Stimulated activated naive CD8-positive, alpha-beta T cell treated with anti-CD3 and anti-CD28 coated beads, Interleukin-15, amount 100 ng/mL, for 72 hours (primary cell): ENCODE measurements at regions not wholly inside any gene's neighbourhood (a gene's known extent, or its start where the extent isn't known, plus 50 kb on each side); places are given as distances from the start of the nearest gene placed in this dataset.
A peak's percentile ranks its signal among the peaks of the same experiment; 100 is the strongest.

Experiments
- ATAC-seq: fragments of 150-1000 bp; cut with Tn5 transposase; 2 replicates; pipeline ENCODE4 v1.10.0; 2021; ENCODE audit warnings: mild to moderate bottlenecking, moderate library complexity
- DNase-seq, 2 donors: peaks; one replicate each; pipeline ENCODE4 v3.0.0; 2021 to 2022
- H3K27ac Mint-ChIP-seq, 2 donors: one replicate each; pipeline ENCODE4 v1.8.0; 2022; ENCODE audit warnings: mild to moderate bottlenecking in 2 of 2, mixed read lengths in 2 of 2, moderate library complexity in 2 of 2
- H3K27me3 Mint-ChIP-seq: one replicate; pipeline ENCODE4 v1.8.0; 2022; ENCODE audit warnings: mixed read lengths
- H3K4me1 Mint-ChIP-seq: one replicate; pipeline ENCODE4 v1.8.0; 2022; ENCODE audit warnings: mild to moderate bottlenecking, mixed read lengths
- H3K4me3 Mint-ChIP-seq, 2 donors: one replicate each; pipeline ENCODE4 v1.8.0; 2022; ENCODE audit warnings: mild to moderate bottlenecking in 2 of 2, mixed read lengths in 2 of 2, moderate library complexity in 1 of 2
- H3K9me3 Mint-ChIP-seq, 2 donors: one replicate each; pipeline ENCODE4 v1.8.0; 2022; ENCODE audit warnings: mixed read lengths in 2 of 2

GRCh38 chr7:132685277-132685676, 109.0 kb upstream of the PLXNA4 start:
- no peak for ATAC-seq
- Mint-ChIP-seq H3K4me1 (no peaks in the 10 kb centered on the region), H3K27ac (peak overlapping the region in 1 of 2 donors; percentile 23), H3K9me3 (peaks cover 0 to 3% of the 10 kb centered on the region in 2 donors), H3K27me3 (no peaks in the 10 kb centered on the region), H3K4me3 (no peak overlapping the region)
- no peak for DNase-seq

GRCh38 chr7:132683896-132684690, 107.8 kb upstream of the PLXNA4 start:
- ATAC-seq (no peak), DNase-seq (no peak)
- no peaks in the 10 kb centered on the region for H3K4me1 Mint-ChIP-seq
- no peaks in the 10 kb centered on the region for H3K27me3 Mint-ChIP-seq
- H3K9me3 Mint-ChIP-seq = peaks cover 0 to 8% of the 10 kb centered on the region in 2 donors
- H3K4me3 Mint-ChIP-seq = no peak overlapping the region
- H3K27ac Mint-ChIP-seq = peak overlapping the region in 1 of 2 donors; percentile 20

- Mint-ChIP-seq H3K27me3 (no peaks in the 10 kb centered on the region), H3K4me3 (no peak overlapping the region), H3K27ac (no peak overlapping the region), H3K9me3 (peaks cover 0 to 8% of the 10 kb centered on the region in 2 donors), H3K4me1 (no peaks in the 10 kb centered on the region)
- no peak for DNase-seq
- ATAC-seq = no peak
Measured at GRCh38 chr7:132681951-132682350, 105.7 kb upstream of the PLXNA4 start.

DNA sequence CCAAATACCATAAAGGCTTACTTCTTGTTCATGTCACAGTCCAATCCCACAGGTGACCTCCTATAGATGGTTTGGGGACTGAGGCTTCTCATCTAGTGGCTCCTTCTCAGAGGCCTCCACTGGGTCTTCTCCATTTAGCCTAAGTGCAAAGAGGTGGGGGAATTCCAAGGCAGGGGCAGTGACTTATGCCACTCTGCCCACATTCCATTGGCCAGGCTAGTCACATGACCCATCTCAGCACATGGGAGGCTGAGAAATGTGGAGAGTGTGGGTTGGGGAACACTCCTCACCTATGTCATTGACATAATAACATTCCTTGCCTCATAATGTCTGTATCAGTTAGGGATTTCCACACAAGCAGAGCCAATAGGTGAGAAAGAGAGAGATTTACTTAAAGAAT, 104.3 kb upstream of the PLXNA4 start:
- no peak overlapping the region for H3K4me3 Mint-ChIP-seq
- DNase-seq (no peak), ATAC-seq (peak; percentile 52)
- H3K4me1 Mint-ChIP-seq = no peaks in the 10 kb centered on the region
- H3K27me3 Mint-ChIP-seq = no peaks in the 10 kb centered on the region
- H3K9me3 Mint-ChIP-seq = peaks cover 0 to 8% of the 10 kb centered on the region in 2 donors
- no peak overlapping the region for H3K27ac Mint-ChIP-seq

DNA sequence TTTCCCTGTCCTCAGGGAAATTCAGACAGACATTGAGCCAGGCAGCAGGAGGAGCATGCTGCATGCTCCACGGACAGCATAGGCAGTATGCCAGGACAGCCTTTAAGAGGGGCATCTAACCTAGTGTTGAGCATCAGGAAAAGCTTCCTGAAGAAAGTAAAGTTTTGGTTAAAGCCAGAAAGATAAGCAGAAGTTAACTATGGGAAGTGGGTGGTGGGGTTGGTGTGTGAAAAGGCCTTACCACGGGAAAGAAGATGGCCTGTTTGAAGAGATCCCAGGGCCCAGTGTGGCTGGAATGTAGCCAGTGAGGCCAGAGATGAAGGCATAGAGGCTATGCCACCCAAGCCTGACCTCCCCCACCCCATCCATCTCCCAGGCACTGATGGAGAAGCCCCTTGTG, 102.4 kb upstream of the PLXNA4 start:
- Mint-ChIP-seq H3K9me3 (peaks cover 0 to 8% of the 10 kb centered on the region in 2 donors), H3K4me1 (no peaks in the 10 kb centered on the region), H3K4me3 (no peak overlapping the region), H3K27ac (no peak overlapping the region), H3K27me3 (no peaks in the 10 kb centered on the region)
- DNase-seq = no peak
- ATAC-seq = no peak

DNA sequence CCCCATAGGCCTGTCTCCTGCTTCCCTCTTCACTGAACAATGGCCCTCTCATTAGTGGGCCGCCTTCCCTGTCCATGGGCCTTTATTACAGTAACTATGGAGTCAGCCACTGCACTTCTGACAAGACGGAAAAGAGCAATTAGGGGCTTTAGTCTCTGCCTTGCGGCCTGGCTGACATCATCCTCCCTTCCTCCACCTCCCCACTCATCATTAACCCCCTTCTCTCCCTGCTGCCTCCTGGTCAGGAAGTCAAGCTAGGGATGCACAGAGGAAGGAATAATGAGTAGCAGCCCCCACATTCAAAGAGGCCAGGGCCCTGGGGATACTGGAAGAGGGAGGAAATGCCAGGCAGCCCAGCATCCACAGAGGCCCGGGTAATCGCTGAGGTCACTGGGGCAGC, 101.6 kb upstream of the PLXNA4 start:
- Mint-ChIP-seq H3K4me1 (no peaks in the 10 kb centered on the region), H3K9me3 (peaks cover 0 to 8% of the 10 kb centered on the region in 2 donors), H3K4me3 (no peak overlapping the region), H3K27me3 (no peaks in the 10 kb centered on the region), H3K27ac (no peak overlapping the region)
- ATAC-seq (no peak), DNase-seq (no peak)

- Mint-ChIP-seq H3K9me3 (peaks cover 0 to 9% of the 10 kb centered on the region in 2 donors), H3K4me3 (no peak overlapping the region), H3K27me3 (no peaks in the 10 kb centered on the region), H3K4me1 (no peaks in the 10 kb centered on the region), H3K27ac (no peak overlapping the region)
- DNase-seq (no peak), ATAC-seq (no peak)
Measured at GRCh38 chr7:132672200-132672990, 96.1 kb upstream of the PLXNA4 start.

- no peak for ATAC-seq
- Mint-ChIP-seq H3K4me1 (peaks cover 11% of the 10 kb centered on the region), H3K27ac (peak overlapping the region in 1 of 2 donors; percentile 69), H3K9me3 (peaks cover 0 to 2% of the 10 kb centered on the region in 2 donors), H3K4me3 (no peak overlapping the region), H3K27me3 (no peaks in the 10 kb centered on the region)
- DNase-seq = no peak
Measured at GRCh38 chr7:132666774-132667172, 90.5 kb upstream of the PLXNA4 start.

GRCh38 chr7:132666071-132666773, 90.0 kb upstream of the PLXNA4 start:
- peaks cover 11% of the 10 kb centered on the region for H3K4me1 Mint-ChIP-seq
- H3K4me3 Mint-ChIP-seq = no peak overlapping the region
- peak overlapping the region; percentile 8 to 69 for H3K27ac Mint-ChIP-seq
- no peak for DNase-seq
- no peaks in the 10 kb centered on the region for H3K27me3 Mint-ChIP-seq
- ATAC-seq = peak; percentile 88
- no peaks in the 10 kb centered on the region for H3K9me3 Mint-ChIP-seq

DNA sequence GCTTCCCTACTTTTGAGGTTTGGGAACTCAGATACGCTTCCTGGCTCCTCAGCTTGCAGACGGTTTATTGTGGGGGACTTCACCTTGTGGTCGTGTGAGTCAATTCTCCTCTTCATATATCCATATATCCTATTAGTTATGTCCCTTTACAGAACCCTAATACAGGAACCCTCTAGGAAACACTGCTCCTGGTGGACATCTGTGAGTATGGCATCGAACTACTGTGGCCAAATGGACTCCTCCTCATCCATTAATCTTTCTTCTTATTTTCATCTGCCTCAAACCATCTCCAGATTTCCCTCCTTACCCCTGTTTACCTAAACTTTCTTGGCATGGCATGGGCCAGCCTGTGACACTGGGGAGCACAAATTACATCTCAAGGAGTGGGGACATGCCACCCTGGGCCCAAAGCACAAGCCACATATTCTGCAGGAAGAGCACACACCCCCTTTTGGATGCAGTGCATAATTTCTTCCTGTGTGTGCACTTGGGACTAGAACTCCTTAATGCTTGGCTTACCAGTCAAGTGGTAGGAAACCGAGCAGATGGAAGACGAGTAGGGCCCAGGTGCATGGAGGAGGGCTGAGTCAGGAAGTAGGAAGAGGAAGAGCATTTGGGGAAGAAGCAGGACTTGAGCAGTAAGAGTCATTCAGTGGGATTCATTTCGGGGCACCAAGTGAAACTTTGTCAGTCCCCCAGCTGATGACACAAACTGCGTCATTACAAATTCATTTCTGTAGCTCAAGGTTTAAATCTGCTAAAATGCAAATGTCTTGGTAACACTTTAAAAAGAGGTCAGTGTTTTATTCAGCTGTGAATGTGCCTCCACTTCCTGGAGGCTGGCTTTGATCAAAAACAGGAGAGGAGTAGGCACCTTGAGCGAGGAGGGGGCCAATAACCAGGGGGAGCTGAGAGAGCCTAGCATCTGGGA, 80.8 kb upstream of the PLXNA4 start:
- Mint-ChIP-seq H3K27me3 (no peaks in the 10 kb centered on the region), H3K4me1 (peaks cover 34% of the 10 kb centered on the region), H3K9me3 (peaks cover 0 to 5% of the 10 kb centered on the region in 2 donors), H3K27ac (peak overlapping the region in 1 of 2 donors; percentile 32), H3K4me3 (no peak overlapping the region)
- DNase-seq (peak in 1 of 2 donors; percentile 16), ATAC-seq (peak; percentile 31)

- H3K4me1 Mint-ChIP-seq = peaks cover 34% of the 10 kb centered on the region
- H3K27ac Mint-ChIP-seq = no peak overlapping the region
- peaks cover 0 to 9% of the 10 kb centered on the region in 2 donors for H3K9me3 Mint-ChIP-seq
- DNase-seq = no peak
- no peak overlapping the region for H3K4me3 Mint-ChIP-seq
- no peaks in the 10 kb centered on the region for H3K27me3 Mint-ChIP-seq
- ATAC-seq = no peak
Measured at GRCh38 chr7:132656341-132656740, 80.1 kb upstream of the PLXNA4 start.

- peaks cover 0 to 9% of the 10 kb centered on the region in 2 donors for H3K9me3 Mint-ChIP-seq
- peak overlapping the region; percentile 73 to 95 for H3K27ac Mint-ChIP-seq
- ATAC-seq = peak; percentile 88
- H3K27me3 Mint-ChIP-seq = no peaks in the 10 kb centered on the region
- DNase-seq = peak; percentile 11 to 65
- peaks cover 34% of the 10 kb centered on the region for H3K4me1 Mint-ChIP-seq
- H3K4me3 Mint-ChIP-seq = peak overlapping the region; percentile 78 to 85
Measured at GRCh38 chr7:132655131-132655727, 79.0 kb upstream of the PLXNA4 start.

- H3K9me3 Mint-ChIP-seq = peaks cover 0 to 9% of the 10 kb centered on the region in 2 donors
- H3K4me3 Mint-ChIP-seq = peak overlapping the region in 1 of 2 donors; percentile 75
- H3K27me3 Mint-ChIP-seq = no peaks in the 10 kb centered on the region
- H3K27ac Mint-ChIP-seq = peak overlapping the region in 1 of 2 donors; percentile 36
- DNase-seq = peak; percentile 9 to 37
- H3K4me1 Mint-ChIP-seq = peaks cover 25% of the 10 kb centered on the region
- peak; percentile 66 for ATAC-seq
Measured at GRCh38 chr7:132654150-132654549, 77.9 kb upstream of the PLXNA4 start.

DNA sequence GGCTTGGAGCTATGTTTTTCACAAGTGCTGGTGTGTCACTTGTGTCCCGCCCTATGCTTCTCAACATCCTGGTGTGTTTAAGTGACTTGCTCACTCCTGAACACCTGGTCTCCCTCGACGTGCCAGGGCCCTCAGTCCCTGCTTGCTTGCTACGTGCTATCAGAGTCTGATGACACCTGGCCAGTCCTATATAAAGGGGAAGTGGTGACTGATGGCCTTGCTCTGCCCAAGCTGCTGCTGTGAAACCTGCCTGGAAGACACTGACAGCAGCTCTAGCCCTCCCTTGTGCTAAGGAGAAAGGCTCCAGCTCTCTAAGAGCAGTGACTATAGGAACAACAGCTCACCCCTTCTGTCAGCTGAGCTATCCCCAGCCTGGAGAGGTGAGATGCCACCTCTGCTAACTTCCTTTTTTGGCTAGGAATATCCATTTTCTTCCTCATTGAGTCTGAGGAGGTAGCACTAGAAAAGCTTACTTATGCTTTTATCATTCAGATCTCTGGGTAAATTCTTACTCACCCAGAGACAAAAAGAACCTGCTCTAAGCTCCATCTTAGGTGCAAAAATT, 77.2 kb upstream of the PLXNA4 start:
- Mint-ChIP-seq H3K4me1 (peaks cover 25% of the 10 kb centered on the region), H3K27ac (no peak overlapping the region), H3K9me3 (peaks cover 0 to 9% of the 10 kb centered on the region in 2 donors), H3K27me3 (no peaks in the 10 kb centered on the region), H3K4me3 (no peak overlapping the region)
- no peak for ATAC-seq
- no peak for DNase-seq
